HG03442 (cell line): ENCODE measurements at regions not wholly inside any gene's neighbourhood (a gene's known extent, or its start where the extent isn't known, plus 50 kb on each side); places are given as distances from the start of the nearest gene placed in this dataset.
A peak's percentile ranks its signal among the peaks of the same experiment; 100 is the strongest.
"Not testable (repeated sequence)": the region's sequence is repeated elsewhere in the genome, so short reads cannot be mapped to it uniquely, and the experiment has no call there.

ENCODE experiments used
- ATAC-seq: cut with Tn5 transposase; IDR thresholded peaks from one replicate; pipeline ENCODE4 v1.9.1; 2021; ENCODE audit warnings: mild to moderate bottlenecking, moderate library complexity; ENCODE audit not compliant: unreplicated experiment

DNA sequence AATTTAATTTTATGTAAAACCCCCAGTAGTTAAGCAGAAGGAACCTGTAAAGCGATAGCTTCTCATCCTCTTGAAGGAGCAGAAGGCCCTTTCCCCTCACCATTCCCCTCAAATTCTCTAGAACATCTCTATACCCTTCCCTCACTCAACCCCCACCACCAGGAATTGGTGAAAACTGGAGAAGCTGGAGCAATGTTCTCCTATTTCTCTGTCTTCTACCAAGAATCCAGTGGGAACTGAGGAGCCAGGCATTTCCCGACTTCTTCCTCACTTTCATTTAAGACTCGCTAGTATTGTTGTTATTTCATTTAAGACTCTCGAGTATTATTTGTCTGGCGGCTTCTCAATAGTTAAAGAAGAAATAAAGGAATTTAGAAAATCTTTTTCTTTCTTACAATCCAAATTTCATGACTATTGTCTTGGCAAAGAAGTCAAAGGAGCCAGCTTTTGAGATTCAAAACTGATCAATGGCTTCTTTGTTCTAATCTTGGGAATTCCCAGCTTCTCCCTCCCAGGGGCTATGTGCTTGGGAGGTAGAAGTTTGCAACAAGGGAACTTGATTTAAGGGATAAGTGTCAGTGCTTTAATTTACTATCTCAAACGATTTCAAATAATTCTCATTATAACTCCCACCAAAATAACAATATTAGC is 253.3 kb upstream of the ADGRL2 start:
- ATAC-seq: no peak

DNA sequence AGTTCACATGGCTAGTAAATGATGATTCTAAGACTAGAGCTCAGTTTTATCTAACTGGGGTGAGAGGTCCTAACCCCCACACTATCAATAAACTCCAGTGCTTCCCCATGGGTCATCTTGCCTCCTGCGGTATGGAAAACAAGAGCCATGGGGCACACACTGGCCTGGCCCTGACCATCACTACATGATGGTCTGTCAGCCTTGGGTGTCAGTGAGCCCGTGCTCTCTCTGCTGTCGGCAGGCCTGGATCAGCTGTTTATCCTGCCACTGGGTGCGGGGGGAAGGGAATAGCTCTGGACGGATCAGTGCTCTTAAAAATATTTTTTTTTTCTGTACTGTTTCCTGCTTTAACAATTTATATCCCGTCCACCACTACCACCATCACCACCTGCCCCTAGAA is 255.0 kb upstream of the ADGRL2 start:
- ATAC-seq: no peak

DNA sequence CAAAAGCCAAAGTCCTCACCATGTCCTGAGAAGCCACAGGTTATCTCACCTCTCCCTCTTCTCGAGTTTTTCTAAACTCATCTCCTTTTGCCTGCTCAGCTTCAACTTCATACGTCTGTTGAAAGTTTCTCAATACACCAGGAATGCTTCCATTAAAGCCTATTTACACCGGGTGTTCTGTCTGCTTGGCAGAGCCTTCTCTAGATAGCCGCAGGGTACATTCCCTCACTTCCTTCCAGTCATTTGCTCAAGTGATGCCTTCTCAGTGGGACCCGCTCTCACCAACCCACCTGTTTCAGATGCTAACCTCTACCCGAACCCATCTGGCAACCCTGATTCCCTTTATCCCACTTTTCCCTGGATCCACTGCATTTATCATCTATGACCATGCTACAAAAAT is 257.0 kb upstream of the ADGRL2 start:
- no peak for ATAC-seq

DNA sequence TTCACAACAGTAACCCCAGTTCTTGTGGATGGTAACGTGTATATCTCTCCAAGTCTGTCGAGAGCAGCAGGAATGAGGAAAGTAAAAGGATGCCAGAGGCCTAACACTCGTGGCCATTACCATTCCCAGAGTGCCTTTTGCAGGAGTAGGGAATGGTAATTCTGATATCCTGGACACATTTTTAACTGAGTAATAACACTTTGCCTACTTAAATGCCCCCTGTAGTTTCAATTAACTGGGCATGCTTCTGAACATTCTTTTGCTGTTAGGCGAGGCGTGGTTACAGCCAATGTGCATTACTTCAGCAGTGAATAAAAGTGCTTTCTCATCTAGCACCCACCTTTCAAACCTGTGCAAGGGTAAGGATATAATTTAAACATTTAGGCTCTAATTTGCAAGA is 258.5 kb upstream of the ADGRL2 start:
- ATAC-seq: no peak

DNA sequence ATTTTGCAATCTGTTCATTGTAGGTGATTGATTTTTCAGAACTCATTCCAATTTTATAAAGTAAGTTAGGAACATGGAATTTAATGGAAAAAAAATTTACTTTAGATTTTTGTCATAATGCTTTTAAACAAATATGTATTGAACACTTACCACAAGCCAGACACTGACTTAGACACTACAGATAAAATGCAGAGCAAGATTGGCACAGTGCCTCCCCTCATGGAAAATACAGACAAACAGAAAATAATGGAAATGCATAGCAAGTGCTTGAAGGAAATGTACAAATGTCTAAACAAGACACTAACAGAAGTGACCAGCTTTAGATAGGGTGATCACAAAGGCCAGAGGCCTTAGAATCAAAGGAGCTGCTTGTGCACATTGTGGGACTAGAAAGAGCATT is 260.5 kb upstream of the ADGRL2 start:
- ATAC-seq: no peak

DNA sequence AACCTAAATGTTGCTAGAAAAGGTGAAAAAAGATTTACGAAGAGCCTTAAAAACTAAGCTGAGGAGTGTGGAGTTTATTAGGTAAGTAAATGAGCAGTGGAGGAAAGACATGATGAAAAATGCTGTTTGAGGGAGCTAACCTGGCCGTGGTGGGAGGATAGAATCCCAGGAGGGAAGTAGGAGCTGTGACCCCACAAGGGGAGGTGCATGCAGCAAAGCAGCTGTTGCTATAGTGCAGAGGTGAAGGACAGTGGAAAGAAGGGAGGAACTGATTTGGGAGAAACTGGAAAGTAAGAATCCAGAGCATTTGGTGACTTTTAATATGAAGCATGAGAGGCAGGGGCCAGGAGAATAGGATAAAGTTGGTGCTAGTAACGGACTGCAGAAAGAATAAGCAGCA is 271.7 kb upstream of the ADGRL2 start:
- ATAC-seq: no peak

DNA sequence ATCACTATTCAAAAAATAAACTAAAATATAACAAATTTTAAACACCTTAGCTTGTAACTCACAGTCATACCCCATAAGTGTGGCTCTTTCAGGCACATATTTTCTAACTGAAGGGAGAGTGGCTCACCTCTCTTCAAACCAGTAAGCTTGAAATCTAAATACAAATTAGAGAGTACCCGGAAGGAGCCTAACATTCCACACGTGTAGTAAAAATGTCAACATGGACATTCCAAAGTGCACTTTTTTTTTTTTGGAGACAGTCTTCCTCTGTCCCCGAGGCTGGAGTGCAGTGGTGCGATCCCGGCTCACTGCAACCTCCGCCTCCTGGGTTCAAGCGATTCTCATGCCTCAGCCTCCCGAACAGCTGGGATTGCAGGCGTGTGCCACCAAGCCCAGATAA is 275.6 kb upstream of the ADGRL2 start:
- ATAC-seq: no peak

DNA sequence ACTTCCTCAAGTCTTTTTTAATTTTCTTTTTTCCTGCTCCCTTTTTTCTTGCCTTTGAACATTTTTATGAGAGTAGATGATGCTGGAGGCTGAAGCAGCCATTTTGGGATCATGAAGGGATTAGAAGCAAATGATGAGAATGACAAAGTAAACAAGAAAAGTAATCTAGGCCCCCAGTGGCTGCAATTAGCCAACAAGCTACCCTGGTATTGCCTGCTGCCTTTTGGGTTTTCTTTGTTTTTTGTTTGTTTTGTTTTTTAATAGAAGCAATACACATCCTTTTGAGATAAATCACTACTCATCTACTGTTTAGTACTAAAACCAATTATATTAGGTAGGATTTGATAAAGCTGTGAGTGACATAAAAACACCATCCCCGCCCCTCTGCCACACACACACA is 280.7 kb upstream of the ADGRL2 start:
- no peak for ATAC-seq

DNA sequence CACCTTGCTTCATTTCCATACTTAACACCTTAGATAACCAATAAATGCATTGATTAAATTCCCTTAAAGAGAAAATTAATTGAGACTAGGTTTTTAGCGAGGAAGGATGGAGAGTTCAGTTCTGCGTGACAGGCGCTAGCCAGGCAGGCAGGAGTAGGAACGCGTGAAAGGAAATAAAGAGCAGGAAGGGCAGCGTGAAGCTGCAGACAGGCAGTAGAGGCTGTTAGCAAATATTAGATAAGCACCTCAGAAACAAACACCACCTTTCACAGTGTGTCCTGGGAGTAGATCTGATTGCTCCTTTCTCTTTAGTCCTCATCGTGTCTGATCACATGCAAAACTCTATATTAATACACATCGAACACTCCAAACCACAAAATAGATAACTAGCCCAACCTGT is 282.7 kb upstream of the ADGRL2 start:
- no peak for ATAC-seq

DNA sequence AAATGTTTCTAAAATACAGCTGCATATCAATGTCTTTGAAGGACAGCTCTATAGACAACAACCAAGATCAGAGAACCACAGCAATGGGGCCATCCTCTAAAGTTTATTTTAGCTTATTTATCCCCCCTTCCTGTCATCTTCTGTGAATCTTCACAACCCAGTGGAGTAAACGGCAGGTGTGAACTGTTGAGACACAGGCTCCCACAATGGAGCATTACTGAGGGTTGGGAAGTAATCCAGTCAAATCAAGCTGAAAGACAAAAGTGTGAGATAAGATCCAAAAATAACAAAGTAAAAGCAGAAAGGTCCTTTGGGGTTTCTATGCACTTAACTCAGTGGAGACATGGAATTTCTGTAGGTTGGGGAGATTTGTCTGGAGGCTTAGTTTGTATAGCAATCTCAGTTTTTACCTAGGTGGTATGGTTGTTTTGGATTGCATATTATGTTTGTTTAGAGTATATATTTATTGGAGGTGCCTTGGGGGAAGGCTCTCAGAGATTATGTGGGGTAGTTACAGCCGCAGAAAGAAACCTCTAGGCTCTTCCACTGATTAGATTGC is 286.9 kb upstream of the ADGRL2 start:
- no peak for ATAC-seq

DNA sequence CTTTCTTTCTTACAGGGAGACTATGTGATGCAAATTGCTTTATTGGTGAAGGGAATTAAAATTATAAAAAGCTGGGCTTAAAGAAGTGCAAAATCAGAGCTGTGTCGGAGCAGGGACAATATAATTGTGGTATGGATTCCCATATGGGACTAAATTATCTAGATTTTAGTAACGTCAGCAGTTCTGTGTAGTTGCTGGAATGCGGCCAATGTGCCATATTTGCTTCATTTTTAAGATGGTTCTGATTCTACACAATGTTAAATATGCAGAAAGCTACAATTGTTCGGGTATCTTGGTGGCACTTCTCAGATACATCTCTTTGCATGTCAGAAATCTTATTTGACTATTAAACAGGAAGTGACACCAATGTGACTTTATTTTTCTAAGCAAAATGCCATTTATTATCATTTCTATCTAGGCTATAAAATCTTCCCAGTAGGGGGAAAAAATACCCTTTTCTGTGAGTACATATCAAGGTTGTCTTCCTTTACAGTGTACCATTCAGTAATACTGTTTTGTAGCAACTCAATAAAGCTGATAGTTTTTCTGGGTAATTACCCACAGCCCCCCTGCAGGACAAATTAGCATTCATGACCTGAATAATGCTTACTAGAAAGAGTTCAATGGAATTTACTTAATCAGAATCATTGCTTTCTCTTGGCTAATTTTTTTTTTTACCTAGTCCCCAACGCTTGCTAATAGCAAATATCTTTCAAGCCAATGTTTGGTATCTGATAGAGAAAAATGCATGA is 288.3 kb upstream of the ADGRL2 start:
- no peak for ATAC-seq

DNA sequence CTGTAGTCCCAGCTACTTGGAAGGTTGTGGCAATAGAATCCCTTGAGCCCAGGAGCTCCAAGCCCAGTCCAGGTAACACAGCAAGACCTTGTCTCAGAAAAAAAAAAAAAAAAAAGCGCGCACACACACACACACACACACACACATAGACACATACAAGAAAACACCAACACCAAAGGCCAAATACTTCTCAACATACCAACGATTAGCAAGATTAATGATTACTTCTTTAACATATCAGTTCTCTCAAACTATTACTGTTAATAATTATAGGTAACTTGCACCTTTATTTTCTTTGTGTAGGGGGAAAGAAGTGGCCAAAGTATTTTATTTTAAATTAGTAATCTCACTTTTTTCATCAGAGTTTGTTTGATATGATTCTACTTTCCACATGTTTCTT is 289.5 kb upstream of the ADGRL2 start:
- no peak for ATAC-seq

DNA sequence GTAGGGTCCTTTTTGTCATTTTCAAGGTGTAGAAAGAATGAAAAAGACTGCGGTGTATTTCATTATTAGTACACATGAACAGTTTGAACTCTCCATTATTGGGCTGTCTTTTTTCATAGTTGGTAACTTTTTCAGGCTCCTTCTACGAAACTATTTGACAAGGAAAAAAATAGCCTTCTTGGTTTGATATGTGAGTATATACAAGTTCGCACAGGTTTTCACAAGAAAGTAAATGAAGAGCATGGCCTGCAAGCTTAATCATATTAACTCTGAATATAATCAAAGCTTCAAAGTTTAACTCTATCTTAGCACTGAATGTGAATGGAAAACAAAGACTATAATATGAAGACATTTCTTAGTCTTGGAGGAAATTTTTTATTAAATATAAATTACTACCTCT is 290.0 kb upstream of the ADGRL2 start:
- no peak for ATAC-seq

DNA sequence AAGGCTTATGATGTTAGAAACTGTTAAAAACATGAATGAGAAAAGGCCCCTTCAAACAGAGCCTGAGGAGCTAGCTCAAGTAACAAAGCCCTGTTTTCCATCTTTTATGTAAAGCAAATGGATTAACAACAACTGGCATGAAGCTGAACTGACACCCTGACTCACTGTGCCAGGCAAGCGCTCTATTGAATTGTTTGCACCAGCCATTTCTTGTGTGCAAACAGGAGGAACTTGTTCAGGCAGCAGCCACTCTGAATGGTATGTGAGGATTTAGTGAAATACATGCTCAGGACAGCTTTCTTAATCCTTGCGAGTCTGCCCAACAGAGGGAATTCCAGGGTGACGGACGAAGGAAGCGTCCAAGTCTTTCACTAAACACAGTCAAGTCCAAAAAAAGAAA is 291.1 kb upstream of the ADGRL2 start:
- ATAC-seq: no peak

DNA sequence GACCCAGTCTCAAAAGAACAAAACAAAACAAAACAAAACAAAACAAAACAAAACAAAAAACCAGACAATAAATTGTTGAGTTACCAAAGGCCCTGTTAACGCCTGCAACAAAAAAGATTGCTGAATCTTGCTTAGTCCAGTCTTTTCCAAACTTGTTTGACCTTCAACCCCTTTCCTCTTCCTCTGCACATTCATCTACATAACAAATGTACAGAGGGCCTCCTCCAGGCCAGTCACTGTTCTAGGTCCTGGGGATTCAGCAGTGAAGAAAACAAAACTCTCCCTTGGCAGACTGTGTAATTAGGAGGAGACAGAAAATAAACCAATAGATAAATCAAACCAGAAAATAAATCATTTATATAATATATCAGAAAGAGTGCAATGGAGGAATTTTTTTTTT is 294.0 kb upstream of the ADGRL2 start:
- ATAC-seq: no peak

DNA sequence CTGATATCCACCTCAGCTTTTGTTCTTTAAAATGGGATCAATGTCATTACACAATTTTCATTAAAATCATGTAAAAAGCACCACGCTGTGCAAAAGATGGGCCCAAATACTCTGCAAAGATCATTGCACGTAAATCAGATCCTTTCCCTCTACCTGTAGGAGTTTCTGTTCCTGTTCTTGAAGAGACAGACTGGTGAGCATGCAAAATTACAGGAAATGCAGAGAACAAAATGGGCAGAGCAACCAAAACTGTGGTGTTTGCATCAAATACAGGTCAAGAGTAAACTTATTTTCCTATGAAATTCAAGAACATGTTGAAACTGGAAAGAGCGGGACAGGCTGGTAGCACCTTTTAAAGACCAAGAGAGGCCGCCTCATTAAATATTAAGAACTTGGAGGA is 294.9 kb upstream of the ADGRL2 start:
- ATAC-seq: peak; percentile 98

DNA sequence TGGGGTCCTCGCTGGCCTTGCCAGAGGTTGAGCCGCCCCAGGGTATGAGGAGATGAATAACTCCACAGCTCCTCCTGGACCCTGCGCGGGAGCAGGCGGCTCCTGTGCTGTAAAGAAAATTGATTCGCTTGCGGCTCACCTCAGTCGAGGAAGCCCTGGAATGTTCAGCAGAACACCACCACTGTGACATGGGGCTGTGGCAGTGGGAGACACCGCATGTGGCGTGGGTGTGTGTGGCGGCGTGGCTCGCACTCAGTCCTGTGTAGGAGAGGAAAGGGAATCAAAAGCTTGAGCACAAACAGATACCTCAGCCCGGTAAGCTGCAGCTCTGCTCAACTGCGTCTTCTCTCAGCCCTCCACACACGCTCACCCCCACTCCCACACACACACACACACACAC is 295.9 kb upstream of the ADGRL2 start:
- not testable (repeated sequence) for ATAC-seq

DNA sequence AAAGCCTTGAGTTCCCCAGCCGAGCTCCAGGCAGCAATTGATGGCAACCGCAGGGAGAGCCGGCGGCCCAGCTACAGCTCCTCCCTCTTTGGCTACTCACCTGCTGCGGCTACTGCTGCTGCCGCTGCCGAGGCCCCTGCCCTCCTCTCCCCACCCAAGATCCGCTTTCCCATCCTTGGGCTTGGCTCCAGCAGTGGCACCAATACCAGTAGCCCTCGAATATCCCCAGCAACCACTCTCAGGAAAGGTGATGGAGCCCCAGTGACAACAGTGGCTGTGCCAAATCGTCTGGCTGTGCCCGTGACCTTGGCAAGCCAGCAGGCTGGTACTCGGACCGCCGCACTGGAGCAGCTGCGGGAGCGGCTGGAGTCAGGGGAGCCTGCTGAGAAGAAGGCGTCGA is 298.0 kb upstream of the ADGRL2 start:
- not testable (repeated sequence) for ATAC-seq

DNA sequence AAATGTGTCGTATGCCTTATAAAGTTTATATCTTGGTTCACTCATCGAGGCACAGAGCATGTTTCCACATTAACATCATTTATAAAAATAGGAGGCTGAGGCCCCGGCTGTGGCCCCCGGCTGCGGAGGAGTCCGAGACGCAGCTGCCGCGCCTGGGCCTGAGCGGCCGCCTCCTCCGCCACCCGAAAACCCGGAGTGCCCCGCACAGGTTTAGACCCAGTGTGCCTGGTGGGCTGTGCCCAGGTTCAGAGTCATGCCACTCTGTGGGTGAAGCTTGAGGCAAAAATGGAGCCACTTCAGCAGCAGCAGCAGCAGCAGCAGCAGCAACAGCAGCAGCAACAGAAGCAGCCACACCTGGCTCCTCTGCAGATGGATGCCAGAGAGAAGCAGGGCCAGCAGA is 299.2 kb upstream of the ADGRL2 start:
- not testable (repeated sequence) for ATAC-seq

DNA sequence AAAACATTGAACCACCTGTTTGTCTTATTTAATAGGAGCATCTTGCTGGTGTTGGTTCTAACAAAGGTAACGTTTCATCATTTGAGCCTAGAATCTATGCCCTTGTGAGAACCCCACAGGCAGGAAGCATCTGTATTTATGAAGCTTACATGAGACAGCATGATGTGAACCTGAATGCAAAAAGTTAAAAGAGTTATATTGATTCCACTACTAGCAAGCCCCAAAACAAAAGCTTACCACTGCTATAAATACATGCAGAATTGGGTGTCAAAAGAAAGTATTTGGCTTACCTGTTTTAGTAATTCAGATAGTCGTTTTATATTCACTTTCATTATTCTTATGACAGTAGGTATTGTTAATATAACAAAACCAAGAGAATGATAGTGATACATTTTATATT is 301.2 kb upstream of the ADGRL2 start:
- ATAC-seq: no peak

DNA sequence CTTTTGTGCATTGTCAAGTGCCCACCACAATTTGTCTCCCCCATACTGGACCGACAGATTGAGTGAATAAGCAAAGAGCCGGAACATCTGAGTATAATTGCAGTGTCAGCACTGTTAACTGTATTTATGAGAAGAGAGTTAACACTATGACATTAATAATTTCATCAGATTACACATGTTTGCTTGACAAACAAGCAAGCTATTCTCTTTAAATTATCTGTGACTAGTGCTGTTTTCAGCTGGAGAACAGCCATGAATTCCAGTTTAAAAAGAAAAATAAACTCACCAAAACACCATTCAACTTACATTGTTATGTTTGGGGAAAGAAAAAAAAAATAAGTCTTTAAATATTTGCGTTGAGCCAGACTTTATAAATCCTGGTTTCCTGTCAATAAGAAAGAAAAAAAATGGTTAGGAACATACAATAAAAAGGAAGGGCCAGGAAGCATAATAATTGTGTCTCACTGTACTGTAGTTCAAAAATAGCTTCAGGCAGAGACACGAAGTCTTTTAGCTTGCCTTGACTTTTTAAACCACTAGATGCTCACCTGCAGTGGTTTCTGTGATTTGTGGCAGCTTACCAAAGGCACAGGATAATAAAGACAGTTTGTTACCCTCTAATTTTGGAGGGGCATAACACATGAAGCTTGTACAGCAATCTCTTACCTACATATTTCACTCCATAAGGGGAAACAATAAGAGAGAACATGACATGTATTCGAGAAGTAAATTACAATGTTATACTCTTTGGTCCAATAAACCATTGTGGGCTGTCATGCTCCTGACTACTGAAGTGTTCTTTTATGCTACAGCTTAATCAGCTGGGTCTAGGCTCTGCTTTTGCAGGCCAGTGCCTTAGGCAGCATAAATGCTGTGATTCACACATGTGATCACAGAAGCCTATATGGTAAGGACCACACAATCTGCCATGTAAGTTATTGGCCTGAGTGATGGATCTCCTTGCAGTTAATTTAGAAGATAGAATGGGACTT is 302.0 kb upstream of the ADGRL2 start:
- ATAC-seq: no peak
